ENCODE measurements at regions not wholly inside any gene's neighbourhood (a gene's known extent, or its start where the extent isn't known, plus 50 kb on each side); places are given as distances from the start of the nearest gene placed in this dataset.

DNA sequence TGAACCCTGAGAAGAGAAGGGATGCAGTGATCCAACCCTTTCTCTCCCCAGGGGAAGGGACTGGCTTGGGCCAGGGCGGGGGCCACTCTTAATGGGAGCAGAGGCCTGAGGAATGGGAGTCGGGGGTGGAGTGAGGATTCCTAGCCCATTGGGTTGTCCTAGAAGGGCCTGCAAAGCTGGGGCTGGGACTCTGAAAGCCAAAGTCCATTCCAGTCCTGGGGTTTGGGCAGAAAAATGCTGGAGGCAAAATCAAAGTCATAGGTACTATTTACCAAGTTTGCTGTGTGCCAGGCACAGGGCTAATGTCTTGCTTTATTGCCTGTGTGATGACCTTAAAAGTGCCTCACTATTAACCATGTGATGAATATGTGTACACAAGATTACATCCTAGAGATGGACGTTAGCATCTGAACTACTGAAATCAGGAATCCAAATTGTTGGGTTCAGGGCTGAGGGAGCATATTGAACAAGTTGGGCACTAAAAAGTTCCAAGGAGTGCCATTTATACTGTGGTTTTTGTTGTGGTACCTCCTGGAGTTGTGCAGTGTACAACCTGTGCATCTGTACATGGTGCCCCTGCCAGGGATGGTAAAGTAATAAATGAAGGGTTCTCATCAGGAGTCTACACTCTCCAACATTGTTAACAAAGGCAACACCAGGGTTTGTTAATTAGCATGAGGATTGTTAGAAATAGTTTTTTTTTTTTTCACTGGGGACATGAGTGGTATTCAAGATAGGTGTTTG, 84.4 kb upstream of the NKD1 start:
- TF ChIP-seq, protein P1, sequence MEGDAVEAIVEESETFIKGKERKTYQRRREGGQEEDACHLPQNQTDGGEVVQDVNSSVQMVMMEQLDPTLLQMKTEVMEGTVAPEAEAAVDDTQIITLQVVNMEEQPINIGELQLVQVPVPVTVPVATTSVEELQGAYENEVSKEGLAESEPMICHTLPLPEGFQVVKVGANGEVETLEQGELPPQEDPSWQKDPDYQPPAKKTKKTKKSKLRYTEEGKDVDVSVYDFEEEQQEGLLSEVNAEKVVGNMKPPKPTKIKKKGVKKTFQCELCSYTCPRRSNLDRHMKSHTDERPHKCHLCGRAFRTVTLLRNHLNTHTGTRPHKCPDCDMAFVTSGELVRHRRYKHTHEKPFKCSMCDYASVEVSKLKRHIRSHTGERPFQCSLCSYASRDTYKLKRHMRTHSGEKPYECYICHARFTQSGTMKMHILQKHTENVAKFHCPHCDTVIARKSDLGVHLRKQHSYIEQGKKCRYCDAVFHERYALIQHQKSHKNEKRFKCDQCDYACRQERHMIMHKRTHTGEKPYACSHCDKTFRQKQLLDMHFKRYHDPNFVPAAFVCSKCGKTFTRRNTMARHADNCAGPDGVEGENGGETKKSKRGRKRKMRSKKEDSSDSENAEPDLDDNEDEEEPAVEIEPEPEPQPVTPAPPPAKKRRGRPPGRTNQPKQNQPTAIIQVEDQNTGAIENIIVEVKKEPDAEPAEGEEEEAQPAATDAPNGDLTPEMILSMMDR (IDR thresholded peaks at IDR 0.05; ENCODE audit: low read depth, low read length) = no peak
- no peak for TF ChIP-seq EZH2phosphoT487 (IDR thresholded peaks at IDR 0.05; ENCODE audit: low read depth)

All from OCI-LY3 (cell line).